Ishikawa (cell line): ENCODE measurements at regions not wholly inside any gene's neighbourhood (a gene's known extent, or its start where the extent isn't known, plus 50 kb on each side); places are given as distances from the start of the nearest gene placed in this dataset.

Experiments used
- CREB1 ChIP-seq: IDR thresholded peaks from 2 replicates; pipeline ENCODE4 v1.6.1; 2012; ENCODE audit warnings: low read depth
- ZBTB7A ChIP-seq: IDR thresholded peaks from 2 replicates; pipeline ENCODE4 v1.6.1; 2012; ENCODE audit warnings: low read depth

DNA sequence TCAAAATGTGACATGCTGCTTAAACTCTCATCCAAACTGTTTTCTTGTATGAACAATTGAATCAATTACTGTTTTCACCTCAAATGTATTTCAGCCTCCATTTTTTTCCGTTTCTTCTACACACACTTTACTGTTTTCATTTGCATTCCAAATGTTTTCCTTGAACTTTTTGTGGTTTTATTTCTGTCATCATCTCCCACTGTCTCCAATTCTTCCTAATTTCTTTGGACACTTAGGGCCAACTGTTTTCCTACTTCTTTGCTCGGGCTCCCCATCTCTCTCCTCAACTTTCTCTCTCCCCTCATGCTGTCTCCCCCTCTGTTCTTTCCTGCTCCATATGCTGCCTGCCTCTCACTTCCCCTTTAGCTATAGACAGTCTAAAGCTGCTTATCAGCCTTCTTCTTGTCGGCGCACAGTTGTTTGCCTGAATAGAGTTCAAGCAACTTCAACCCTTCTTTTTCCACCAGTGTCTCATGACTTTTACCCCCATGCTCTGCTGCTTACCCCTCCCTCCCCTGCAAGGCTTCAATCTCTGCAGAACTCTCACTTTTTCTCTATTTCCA lies 443.4 kb downstream of the DTWD2 start:
- no peak for TF ChIP-seq ZBTB7A
- no peak for TF ChIP-seq CREB1
